ENCODE measurements at regions not wholly inside any gene's neighbourhood (a gene's known extent, or its start where the extent isn't known, plus 50 kb on each side); places are given as distances from the start of the nearest gene placed in this dataset.
"Not testable (repeated sequence)": the region's sequence is repeated elsewhere in the genome, so short reads cannot be mapped to it uniquely, and the experiment has no call there.

DNA sequence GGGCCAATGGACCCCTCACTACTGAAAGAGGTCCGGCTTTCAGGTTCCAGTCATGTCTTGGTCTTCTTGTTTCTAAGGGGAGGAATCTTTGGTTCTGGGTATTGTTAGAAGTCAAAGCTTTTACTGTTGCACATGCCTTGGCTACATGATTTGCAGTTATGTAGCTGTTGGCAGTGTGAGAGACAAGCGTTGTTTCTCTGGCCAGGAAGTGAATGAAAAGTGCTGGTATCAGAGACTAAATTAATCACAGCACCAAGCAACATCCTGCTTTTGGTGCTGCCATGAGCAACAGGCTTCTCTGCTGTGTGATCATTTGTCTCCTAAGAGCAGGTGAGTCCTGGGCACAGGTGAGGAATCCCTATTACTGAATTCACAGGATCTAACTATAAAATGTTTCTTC, 100.1 kb upstream of the PRSS3 start:
- no peak for DNase-seq

DNA sequence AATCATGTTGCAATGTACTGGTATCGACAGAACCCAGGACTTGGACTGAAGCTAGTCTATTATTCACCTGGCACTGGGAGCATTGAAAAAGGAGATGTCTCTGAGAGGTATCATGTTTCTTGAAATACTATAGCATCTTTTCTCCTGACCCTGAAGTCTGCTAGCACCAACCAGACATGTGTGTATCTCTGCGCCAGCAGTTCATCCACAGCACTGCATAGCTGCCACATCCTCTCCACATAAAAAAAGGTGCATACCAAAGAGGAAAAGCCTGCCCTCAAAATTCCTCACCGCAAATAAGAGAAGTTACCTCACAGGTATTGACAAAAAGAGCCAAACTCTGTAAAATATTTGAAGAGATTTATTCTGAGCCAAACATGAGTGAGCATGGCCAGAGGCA, 99.5 kb upstream of the PRSS3 start:
- DNase-seq: no peak

DNA sequence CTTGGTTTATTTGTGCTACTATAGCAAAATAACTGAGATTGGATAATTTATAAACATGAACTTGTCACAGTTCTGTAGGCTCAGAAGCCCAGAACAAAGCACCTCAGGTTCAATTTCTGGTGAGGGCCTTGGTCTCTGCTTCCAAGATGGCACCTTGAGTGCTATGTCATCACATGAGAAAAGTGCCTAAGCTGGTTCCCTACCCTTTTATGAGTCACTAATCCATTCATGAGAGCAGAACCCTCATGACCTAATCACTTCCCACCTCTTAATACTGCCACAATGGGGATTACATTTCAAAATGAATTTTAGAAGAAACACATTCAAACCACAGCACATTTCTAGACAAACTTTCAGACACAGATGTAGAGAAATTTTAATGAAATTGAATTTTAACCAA, 98.2 kb upstream of the PRSS3 start:
- DNase-seq: no peak

DNA sequence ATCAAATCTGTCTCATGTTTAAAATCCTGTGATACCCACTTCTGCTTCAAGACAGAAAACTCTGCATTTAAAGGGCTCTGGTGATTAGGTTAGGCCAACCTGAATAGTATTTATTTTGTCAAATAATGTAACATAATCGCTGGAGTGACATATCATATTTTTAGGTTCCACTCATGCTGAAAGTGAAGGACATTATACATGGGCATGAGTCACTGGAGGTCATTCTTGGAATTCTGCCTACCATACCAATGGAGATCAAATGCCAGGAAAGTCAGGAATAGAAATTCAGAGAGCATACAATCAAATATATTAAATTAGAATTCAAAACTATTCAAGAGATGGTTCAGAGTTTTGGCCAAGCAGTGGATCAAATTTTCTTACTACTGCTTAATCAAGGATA, 97.1 kb upstream of the PRSS3 start:
- no peak for DNase-seq

DNA sequence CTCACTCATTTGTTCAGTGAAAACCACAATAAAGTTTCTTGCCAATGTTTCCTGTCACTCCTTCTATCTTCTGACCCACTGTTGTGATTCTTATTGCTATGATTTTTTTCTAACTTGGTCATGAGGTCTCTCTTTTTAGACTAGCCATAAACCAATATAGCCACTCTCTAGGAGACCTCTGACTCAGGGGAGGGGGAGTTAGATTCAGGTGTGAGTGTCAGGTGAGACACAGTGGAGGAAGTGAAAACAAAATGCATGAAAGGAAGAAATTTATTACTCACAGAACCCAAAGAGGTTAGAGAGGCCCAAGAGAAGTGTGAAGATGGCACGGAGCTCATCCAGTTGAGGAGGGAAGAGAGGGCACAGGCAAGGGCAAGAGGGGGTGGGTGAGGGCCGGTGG, 94.4 kb upstream of the PRSS3 start:
- DNase-seq: not testable (repeated sequence)

DNA sequence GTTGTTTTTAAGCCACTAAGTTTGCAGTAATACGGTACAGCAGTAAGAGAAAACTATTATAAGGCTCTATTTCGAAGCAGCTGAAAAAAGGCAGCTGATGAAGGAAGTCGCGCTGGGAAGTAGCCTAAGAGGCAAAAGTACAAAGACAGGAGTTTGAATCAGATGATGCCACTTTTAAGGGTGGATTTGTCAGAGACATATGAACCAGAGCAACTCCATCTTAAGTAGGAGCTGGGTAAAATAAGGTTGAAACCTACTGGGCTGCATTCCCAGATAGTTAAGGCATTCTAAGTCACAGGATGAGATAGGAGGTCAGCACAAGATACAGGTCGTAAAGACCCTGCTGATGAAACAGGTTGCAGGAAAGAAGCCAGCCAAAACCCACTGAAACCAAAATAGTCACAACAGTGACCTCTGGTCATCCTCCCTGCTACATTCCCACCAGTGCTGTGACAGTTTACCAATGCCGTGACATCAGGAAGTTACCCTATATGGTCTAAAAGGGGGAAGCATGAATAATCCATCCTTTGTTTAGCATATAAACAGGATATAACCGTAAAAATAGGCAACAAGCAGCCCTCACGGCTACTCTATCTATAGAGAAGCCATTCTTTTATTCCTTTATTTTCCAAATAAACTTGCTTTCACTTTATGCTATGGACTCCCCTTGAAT, 91.8 kb upstream of the PRSS3 start:
- DNase-seq: no peak

DNA sequence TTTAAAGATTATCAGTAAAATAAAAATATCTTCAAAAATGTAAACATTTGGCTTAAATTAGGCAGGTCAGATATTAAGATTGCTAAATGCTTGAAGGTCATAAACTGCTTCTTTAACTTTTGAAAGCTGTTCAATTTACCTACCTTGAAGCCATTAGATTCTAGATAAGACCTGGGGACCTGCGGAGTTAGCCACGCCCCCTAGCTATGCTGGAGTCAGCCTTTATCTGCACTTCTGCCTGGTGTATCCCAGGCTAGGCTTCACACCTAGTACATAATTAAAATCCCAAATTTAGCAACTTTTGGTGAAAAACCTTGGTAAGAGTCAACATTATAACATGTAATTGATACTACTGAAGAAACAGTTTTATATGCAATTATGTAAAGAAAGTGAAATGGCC, 89.9 kb upstream of the PRSS3 start:
- DNase-seq: not testable (repeated sequence)

DNA sequence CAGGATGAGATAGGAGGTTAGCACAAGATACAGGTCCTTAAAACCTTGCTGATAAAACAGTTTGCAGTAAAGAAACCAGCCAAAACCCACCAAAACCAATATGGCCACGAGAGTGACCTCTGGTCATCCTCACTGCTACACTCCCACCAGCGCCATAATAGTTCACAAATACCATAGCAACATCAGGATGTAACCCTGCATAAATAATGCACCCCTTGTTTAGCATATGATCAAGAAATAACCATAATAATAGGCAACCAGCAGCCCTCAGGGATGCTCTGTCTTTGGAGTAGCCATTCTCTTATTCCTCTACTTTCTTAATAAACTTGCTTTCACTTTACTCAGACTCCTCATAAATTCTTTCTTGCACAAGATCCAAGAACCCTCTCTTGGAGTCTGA, 86.9 kb upstream of the PRSS3 start:
- DNase-seq: no peak

DNA sequence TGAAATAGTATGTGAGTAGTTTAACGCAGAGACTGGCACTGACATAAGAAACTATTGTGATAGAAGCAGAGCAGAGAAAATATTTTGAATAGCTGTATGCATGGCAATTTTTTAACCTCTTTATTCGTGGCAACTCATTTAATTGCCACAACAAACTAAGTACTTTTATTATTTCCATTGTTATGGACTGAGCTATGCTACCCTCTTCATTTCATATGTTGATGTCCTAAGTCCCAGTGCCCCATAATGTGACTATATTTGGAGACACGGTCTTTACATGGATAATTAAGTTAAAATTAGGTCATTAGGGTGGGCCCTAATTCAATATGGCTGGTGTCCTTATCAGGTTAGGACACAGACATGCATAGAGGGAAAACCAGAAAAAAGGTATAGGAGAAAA, 86.1 kb upstream of the PRSS3 start:
- DNase-seq: no peak

DNA sequence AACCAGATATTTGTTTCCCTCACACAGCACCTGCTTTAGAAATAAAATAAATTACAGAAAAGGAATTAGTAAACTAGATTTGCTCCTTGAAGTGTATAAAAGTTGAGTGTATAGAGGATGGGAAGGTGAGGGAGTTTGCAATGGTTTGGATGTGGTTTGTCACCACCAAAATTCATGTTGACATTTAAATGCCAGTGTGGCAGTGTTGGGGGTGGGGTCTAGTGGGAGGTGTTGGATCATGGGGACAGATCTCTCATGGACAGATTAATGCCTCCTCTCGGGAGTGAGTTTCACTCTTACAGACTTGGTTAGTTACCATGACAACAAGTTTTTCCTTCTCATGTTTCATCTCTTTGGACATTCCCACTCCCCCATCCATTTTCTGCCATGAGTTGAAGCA, 83.9 kb upstream of the PRSS3 start:
- not testable (repeated sequence) for DNase-seq

DNA sequence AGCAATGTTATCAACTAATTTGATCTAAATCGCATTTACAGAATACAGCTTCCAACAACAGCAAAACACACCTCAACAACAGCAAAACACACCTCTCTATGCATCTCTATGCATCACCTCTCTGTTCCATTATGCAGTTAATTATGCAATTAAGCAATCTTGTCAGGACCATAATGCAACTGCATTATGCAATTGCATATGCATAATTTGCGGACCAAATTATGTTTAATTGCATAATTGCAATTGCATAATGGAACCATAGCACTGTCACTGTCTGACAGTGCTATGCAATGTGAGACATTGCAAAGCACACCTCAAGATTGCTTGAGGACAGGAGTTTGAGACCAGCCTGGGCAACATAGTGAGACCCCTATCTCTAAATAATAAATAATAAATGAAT, 80.4 kb upstream of the PRSS3 start:
- no peak for DNase-seq

DNA sequence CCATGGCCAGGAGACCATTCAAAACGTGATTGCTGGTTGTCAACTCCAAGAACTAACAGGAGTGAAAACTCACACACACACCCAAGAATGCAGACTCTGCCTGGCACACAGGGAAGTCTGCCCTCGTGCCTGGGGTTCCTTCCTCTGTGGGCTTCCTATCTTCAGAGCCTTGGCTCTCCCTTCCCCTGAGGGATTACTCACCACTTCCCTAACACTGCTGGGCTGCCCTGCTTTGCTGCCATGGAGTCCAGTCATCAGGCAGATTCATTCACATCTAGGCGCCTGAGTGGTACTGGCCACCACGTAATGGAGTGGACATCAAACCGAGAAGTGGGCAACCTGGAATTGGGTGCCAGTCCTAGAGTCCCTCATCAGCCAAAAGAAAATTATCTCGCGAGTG, 76.4 kb upstream of the PRSS3 start:
- no peak for DNase-seq

DNA sequence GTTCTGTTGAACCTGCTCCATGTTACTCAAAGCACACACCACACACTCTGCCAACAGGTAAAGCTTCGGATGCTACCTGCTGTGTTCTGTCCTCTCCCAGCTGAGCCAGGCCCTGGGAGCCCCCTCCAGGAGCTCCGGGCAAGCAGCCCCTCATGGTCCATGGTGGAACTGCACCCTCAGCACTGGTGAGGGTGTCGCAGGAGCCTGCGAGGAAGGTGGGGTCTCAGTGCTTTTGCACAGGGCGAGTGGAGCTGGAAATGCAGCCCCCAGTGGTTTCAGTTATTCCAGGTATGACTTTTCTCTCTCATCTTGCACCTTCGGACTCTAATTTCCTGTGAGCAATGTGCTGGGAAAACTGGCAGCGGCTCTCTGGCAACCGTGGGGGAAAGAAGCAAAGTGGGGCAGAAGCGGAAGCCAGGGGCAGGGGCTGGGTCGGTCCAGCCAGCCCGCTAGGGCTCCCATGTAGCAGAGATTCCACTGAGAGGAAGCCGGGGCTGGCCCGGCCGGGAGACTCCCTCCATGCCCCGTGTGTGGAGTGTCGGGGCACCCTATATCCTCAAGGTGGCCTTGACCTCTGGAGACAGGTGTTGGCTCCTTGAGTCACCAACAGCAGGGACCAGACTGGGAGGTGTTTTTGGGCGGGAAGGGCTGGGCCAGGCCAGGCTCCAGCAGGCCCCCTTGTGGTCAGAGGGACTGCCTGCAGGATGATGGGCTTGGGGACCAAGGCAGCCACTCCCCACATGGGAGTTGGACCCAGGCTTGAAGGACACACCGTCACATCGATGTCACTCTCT, 75.6 kb upstream of the PRSS3 start:
- peak in 2 of 5 donors; percentile 3 to 11 for DNase-seq

DNA sequence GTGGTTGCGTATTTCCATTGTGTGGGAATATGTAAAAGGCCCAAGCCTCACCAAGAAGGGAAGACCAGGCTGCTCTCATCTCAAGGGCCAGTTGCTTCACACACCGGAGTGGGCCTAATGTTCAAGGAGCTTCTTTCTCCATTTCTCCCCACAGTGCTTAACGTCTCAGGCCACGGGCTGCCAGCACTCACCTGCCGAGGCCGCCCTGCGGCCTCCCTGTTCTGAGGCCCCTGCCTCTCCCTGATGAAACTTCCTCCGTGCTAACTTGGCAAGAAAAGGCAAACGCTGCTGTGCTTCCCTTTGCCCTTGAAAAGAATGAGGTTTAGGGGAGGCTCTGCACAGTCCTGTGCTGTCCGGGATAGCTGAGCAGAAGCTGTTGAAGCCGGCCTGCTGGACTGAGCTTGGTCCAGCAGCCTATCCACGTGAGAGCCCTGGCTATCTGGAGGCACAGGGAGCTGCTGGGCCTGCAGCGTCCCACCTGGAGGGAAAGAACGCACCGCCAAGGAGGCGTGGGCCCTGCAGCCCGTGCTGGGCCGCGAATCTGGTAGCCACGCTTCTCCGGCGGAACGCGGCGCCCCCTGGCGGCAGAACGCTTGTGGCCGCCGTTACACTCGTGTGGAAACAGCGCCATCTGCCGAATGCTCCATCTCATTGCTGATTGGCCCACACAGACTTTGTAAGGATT, 73.5 kb upstream of the PRSS3 start:
- peak; percentile 65 to 85 (median 79) for DNase-seq

DNA sequence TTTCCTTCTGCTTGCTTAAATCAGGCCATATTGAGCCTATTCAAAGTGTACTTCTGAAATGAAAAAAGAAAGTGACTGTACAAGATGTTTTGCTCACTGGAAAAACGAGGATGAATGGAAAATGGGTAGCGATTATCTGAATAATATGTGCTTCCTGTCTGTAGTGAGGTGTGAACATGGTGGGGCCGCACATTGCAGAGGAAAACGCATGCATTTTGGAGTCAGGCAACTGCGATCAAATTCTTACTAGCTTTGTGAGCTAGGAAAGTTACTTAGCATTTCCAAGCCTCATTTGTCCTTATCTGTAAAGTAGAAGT, 73.0 kb upstream of the PRSS3 start:
- no peak for DNase-seq

DNA sequence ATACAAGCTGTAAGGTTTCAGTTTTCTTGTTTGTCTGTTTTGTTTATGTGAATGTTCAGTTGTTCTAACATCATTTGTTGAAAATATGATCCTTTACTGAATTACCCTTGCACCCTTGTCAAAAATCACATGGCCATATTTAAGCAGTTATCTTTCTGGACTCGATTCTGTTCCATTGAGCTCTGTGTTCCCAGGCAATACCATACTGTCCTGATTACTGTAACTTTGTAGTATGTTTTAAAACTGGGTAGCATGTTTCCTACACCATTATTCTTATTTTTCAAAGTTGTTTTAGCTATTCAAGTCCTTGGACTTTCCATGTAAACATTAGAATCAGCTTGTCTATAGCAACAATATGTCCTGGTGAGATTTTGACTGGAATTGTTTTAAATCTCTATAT, 66.7 kb upstream of the PRSS3 start:
- no peak for DNase-seq

DNA sequence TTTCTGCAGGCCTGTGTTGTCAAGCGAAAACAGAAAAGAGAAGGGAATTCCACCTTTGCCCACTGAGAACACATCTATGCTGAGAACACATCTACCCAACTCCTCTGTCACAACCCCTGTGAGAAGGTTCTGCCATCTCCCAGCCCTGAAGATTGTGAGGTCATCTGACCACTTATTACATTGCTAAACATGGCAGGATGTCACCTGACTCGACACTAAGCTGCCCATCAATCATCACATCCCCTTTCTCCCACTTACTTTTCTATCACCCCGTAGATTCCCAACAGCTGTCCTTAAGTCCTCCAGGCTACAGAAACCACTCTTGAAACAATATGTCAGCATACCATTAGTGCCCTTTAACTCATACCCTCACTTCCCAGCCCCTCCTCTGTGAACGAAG, 64.2 kb upstream of the PRSS3 start:
- DNase-seq: no peak

DNA sequence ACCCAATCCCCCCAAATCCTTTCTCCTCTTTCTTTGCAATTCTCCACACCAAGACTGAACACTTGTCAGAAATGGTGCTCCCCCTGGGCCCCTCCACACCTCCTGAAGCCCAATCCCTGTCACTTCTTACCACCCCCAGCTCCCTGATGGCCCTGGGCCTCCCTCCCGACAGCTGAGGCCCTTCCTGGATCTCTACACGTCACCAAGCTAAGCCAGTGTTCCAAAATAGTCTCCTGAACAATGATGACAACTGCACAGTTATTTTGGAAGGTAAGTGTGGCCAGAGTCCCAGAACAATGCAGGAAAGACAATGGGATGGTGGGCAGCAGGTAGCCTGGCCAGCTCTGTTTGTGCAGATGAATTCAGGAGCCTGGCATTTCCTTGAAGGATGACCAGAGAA, 63.7 kb upstream of the PRSS3 start:
- no peak for DNase-seq

DNA sequence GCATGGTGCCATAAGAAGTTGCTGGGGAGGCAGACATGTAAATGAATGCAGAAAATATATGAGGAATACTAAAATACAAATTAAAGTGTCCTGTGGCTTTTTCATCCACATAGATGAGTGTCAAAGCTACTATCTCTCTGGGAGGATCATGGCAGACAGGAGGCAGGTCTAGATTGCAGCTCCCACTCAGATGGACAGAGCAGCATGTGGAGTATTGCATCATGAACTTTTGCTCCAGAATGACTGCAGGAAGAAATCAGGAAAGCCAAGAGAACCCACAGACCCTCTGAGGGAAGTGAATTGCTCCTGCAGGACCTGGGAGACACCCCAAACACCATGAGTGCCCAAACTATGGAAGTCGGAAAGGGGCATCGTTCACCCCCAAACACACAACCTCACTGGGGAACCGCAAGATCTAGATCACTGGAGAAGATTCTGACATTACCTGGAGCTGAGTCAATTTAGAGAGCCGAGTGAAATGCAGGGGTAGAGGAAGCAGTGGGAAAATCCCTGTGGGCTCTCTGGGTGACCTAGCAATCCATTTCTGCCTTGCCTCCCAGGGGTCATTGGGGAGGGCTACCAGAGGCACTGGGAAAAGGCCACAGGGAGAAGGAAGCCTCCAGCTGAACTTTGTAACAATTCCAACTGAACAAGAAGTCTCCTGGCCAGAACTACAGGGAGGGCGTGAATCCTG, 61.0 kb upstream of the PRSS3 start:
- not testable (repeated sequence) for DNase-seq

DNA sequence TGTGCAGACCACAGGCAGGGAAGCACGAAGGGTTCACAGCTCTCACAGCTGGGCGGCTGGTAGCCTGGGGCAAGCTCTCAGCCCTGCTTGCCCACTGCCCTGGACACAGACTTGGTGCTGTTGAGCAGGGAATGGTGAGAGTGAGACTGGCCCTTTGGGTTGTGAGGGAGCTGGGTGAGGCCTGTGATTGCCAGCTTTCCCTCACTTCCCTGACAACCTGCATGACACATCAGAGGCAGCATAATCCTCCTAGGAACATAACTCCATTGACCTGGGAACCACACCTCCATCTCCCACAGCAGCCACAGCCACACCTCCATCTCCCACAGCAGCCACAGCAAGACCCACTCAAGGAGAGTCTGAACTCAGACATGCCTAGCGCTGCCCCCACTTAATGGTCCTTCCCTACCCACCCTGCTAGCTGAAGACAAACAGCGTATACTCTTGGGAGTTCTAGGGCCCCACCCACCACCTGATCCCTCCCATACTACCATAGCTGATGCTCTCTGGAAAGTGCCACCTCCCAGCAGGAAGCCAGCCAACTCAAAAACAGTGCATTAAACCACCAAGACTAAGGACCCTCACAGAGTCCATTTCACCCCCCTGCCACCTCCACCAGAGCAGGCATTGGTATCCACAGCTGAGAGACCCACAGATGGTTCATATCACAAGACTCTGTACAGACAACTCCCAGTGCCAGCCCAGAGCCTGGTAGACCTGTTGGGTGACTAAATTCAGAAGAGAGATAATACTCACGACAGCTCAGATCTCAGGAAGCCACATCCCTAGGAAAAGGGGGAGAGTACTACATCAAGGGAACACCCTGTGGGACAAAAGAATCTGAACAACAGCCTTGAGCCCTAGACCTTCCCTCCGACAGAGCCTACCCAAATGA, 60.2 kb upstream of the PRSS3 start:
- not testable (repeated sequence) for DNase-seq

DNA sequence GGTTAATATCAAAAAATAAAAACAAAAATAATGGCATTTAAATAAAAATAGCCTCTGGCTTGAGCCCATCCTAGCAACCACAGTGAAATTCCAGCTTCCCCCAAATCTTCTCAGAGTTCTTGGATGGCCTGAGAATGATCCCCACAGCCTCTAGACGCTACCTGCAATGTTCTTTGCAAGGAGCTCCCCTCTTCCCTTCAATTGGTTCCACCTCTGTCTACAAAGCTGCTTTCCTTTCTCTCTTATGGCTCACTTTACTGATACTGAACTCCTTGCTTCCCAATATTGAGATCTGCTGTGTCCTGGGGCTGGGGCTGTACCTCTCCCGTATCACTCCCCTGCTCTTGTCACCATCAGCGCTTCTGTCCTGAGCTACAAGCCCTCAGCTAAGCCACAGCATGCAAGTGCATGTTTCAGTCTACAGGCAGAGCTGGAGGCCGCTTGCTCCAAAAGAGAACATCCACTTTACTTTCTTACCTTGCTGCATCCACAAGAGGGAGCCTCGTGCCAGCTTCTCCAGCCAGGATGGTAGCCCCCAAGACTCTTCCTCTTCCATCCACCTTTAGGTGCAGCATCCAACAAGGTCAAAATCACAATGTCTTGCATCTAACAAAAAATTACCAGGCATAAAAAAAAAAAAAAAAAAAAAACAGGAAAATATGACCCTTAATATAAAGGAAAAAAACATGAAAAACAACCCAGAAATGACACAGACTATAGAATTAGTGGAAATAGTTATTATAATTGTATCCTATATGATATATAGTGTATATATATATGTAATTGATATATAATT, 57.4 kb upstream of the PRSS3 start:
- DNase-seq: no peak

DNA sequence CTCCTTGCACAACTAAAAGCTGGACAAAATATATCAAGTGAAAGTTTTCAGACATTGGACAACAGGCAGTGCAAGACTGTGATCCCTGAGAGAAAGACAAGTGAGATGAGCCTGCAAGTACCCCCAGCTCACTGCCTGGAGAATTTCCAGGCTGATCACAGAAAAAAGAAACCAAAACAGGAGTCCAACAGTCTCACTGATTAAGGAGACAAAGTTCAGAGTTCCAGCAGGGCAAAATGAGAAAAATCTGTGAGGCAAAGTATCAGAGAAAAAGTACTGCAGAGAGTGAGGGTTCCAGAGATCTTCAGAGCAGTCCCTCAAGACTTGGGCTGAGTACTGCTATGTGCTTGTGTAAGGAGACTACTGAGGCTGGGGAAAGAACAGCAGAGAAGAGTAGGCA, 56.0 kb upstream of the PRSS3 start:
- no peak for DNase-seq

All from T-helper 1 cell (primary cell).